GM19324 (cell line): ENCODE measurements at regions not wholly inside any gene's neighbourhood (a gene's known extent, or its start where the extent isn't known, plus 50 kb on each side); places are given as distances from the start of the nearest gene placed in this dataset.

Experiments used
- ATAC-seq: cut with Tn5 transposase; IDR thresholded peaks from one replicate; pipeline ENCODE4 v1.9.1; 2021; ENCODE audit warnings: mild to moderate bottlenecking, moderate library complexity; ENCODE audit not compliant: unreplicated experiment, low FRiP score

GRCh38 chr11:15576769-15577168 is 462.0 kb downstream of the INSC start:
- ATAC-seq = no peak

- ATAC-seq = no peak
These were observed 462.8 kb downstream of the INSC start for GRCh38 chr11:15577519-15577918.

- ATAC-seq = no peak
These were observed 464.7 kb downstream of the INSC start for GRCh38 chr11:15579287-15580001.

GRCh38 chr11:15580056-15580774 is 465.5 kb downstream of the INSC start:
- no peak for ATAC-seq

GRCh38 chr11:15580775-15581095 is 466.0 kb downstream of the INSC start:
- no peak for ATAC-seq

GRCh38 chr11:15584158-15584557 is 469.4 kb downstream of the INSC start:
- ATAC-seq = no peak

- ATAC-seq = no peak
These were observed 471.0 kb downstream of the INSC start for GRCh38 chr11:15585602-15586331.

- ATAC-seq = no peak
These were observed 472.2 kb downstream of the INSC start for GRCh38 chr11:15586741-15587473.

- ATAC-seq = no peak
These were observed 474.4 kb downstream of the INSC start for GRCh38 chr11:15589070-15589626.

GRCh38 chr11:15590132-15590531 is 475.4 kb downstream of the INSC start:
- no peak for ATAC-seq

GRCh38 chr11:15591112-15591537 is 476.4 kb downstream of the INSC start:
- no peak for ATAC-seq

GRCh38 chr11:15594607-15595006 is 479.9 kb downstream of the INSC start:
- no peak for ATAC-seq

GRCh38 chr11:15599376-15599775 is 484.7 kb downstream of the INSC start:
- no peak for ATAC-seq

GRCh38 chr11:15602047-15602446 is 487.3 kb downstream of the INSC start:
- no peak for ATAC-seq

- no peak for ATAC-seq
These were observed 488.3 kb downstream of the INSC start for GRCh38 chr11:15602785-15603567.

- ATAC-seq = no peak
These were observed 490.4 kb downstream of the INSC start for GRCh38 chr11:15605094-15605493.

GRCh38 chr11:15607361-15608036 is 492.8 kb downstream of the INSC start:
- no peak for ATAC-seq

- ATAC-seq = no peak
These were observed 494.7 kb downstream of the INSC start for GRCh38 chr11:15609445-15609844.

GRCh38 chr11:15610881-15611280 is 496.2 kb downstream of the INSC start:
- ATAC-seq = no peak
